ENCODE measurements at regions not wholly inside any gene's neighbourhood (a gene's known extent, or its start where the extent isn't known, plus 50 kb on each side); places are given as distances from the start of the nearest gene placed in this dataset.
"Not testable (repeated sequence)": the region's sequence is repeated elsewhere in the genome, so short reads cannot be mapped to it uniquely, and the experiment has no call there.

GRCh38 chr3:195969341-195969740, 61.0 kb upstream of the TNK2 start:
- H3K27ac Mint-ChIP-seq (ENCODE audit: unreplicated experiment), result not testable (repeated sequence)

DNA sequence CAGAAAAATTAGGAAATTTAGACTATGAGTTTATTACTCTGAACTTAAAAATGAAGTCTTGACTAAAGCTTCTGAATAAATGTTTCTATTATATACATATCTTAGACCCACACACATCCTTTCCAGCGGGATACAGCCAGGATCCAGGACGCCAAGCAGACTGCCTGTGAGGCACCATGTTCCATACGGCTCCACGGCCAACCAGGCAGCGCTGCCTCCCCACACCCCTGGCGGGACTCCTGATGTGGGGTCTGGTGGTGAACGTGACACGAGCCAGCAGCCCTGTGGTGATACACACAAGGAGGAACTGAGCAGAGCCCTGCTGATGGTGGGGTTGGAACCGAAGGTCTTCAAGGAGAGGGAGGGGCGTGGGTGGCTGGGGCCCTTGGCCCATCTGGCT, 59.8 kb upstream of the TNK2 start:
- not testable (repeated sequence) for H3K27me3 Mint-ChIP-seq (ENCODE audit: unreplicated experiment); DNase-seq (ENCODE audit: low spot score); H3K4me3 Mint-ChIP-seq (ENCODE audit: unreplicated experiment); H3K4me1 Mint-ChIP-seq (ENCODE audit: unreplicated experiment); H3K27ac Mint-ChIP-seq (ENCODE audit: unreplicated experiment); H3K9me3 Mint-ChIP-seq (ENCODE audit: unreplicated experiment)
- peaks cover 42% of the 10 kb centered on the region for H3K36me3 Mint-ChIP-seq (ENCODE audit: low read depth, unreplicated experiment)

More at GRCh38 chr3:195969341-195969740, 61.0 kb upstream of the TNK2 start:
- not testable (repeated sequence) for H3K4me1 Mint-ChIP-seq (ENCODE audit: unreplicated experiment); H3K9me3 Mint-ChIP-seq (ENCODE audit: unreplicated experiment); H3K4me3 Mint-ChIP-seq (ENCODE audit: unreplicated experiment); H3K27me3 Mint-ChIP-seq (ENCODE audit: unreplicated experiment); DNase-seq (ENCODE audit: low spot score)
- peaks cover 47% of the 10 kb centered on the region for H3K36me3 Mint-ChIP-seq (ENCODE audit: low read depth, unreplicated experiment)

GRCh38 chr3:195967387-195967720, 59.0 kb upstream of the TNK2 start:
- H3K36me3 Mint-ChIP-seq (ENCODE audit: low read depth, unreplicated experiment), result peaks cover 46% of the 10 kb centered on the region
- H3K27ac Mint-ChIP-seq (ENCODE audit: unreplicated experiment); H3K4me1 Mint-ChIP-seq (ENCODE audit: unreplicated experiment); H3K27me3 Mint-ChIP-seq (ENCODE audit: unreplicated experiment); H3K4me3 Mint-ChIP-seq (ENCODE audit: unreplicated experiment); DNase-seq (ENCODE audit: low spot score); H3K9me3 Mint-ChIP-seq (ENCODE audit: unreplicated experiment): not testable (repeated sequence)

DNA sequence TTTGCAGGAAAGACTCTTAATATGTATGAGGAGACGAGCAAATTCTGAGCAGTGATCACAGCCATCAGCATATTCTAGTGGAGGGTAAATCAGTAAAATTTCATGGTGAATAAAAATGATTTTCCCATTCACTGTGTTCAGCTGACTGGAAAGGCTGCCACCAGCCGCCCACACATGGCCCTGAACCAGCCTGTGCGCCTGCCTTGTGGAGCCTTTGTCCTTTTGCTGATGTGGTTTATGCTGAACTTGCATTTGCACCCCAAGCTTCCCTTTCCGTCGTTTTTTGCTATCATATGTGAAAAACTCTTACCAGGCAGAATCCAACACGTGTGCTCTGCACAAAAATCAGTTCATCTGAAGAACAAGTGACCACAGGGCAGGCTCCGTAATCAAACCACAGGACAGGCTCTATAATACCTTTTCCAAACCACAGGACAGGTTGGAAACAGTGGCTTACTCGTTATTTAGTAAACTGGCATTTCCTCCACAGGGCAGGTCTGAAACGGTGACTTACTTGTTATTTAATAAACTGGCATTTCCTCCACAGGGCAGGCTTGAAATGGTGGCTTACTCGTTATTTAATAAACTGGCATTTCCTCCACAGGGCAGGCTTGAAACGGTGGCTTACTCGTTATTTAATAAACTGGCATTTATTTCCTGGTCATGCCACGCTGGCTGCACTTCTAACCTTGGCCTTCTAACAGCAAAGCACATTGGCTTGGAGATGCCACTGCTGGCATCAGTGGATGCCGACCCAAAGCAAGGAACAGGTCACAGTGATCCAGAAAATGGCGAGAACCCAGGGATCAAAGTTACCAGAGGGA, 58.4 kb upstream of the TNK2 start:
- not testable (repeated sequence) for H3K9me3 Mint-ChIP-seq (ENCODE audit: unreplicated experiment); H3K27ac Mint-ChIP-seq (ENCODE audit: unreplicated experiment); DNase-seq (ENCODE audit: low spot score); H3K27me3 Mint-ChIP-seq (ENCODE audit: unreplicated experiment); H3K4me3 Mint-ChIP-seq (ENCODE audit: unreplicated experiment); H3K4me1 Mint-ChIP-seq (ENCODE audit: unreplicated experiment)
- peaks cover 51% of the 10 kb centered on the region for H3K36me3 Mint-ChIP-seq (ENCODE audit: low read depth, unreplicated experiment)

GRCh38 chr3:195965217-195965616, 56.9 kb upstream of the TNK2 start:
- H3K4me3 Mint-ChIP-seq (ENCODE audit: unreplicated experiment), result peak overlapping the region; percentile 59
- H3K4me1 Mint-ChIP-seq (ENCODE audit: unreplicated experiment); H3K9me3 Mint-ChIP-seq (ENCODE audit: unreplicated experiment); DNase-seq (ENCODE audit: low spot score); H3K27me3 Mint-ChIP-seq (ENCODE audit: unreplicated experiment); H3K27ac Mint-ChIP-seq (ENCODE audit: unreplicated experiment): not testable (repeated sequence)
- peaks cover 51% of the 10 kb centered on the region for H3K36me3 Mint-ChIP-seq (ENCODE audit: low read depth, unreplicated experiment)

DNA sequence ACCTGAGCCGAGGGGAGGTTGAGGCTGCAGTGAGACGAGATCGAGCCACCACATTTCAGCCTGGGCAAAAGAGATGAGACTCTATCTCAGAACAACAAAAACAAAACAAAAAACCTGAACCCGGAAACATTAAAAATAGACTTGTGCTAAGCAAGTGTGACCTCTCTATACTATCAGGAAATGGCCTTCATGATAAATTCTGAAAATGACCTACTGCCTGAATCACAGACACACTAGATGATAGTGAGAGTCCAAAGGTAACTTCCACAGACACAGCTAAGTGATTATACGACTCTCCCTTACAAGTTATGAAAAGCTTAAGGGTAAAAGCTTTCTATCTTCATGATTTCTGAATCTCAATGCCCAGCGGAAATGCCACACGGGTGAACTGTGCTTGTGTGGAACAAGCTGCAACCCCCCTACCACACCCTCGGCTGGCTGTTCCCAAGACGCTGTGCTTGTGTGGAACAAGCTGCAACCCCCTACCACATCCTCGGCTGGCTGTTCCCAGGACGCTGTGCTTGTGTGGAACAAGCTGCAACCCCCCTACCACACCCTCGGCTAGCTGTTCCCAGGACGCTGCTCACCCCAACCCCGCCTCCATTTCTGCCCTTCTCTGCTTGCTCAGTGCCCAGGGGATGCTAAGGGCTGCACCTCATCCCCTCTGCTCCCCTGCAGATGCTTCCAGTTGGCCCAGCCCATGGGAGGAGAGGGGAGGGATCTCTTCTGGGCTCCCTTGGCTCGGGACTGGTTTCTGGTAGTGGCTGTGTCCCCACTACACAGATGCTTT, 56.2 kb upstream of the TNK2 start:
- H3K36me3 Mint-ChIP-seq (ENCODE audit: low read depth, unreplicated experiment), result peaks cover 46% of the 10 kb centered on the region
- H3K4me3 Mint-ChIP-seq (ENCODE audit: unreplicated experiment), result peak overlapping the region; percentile 59
- H3K9me3 Mint-ChIP-seq (ENCODE audit: unreplicated experiment); H3K4me1 Mint-ChIP-seq (ENCODE audit: unreplicated experiment); H3K27me3 Mint-ChIP-seq (ENCODE audit: unreplicated experiment); DNase-seq (ENCODE audit: low spot score); H3K27ac Mint-ChIP-seq (ENCODE audit: unreplicated experiment): not testable (repeated sequence)

- not testable (repeated sequence) for H3K4me1 Mint-ChIP-seq (ENCODE audit: unreplicated experiment); H3K27me3 Mint-ChIP-seq (ENCODE audit: unreplicated experiment); H3K4me3 Mint-ChIP-seq (ENCODE audit: unreplicated experiment); H3K27ac Mint-ChIP-seq (ENCODE audit: unreplicated experiment); DNase-seq (ENCODE audit: low spot score); H3K9me3 Mint-ChIP-seq (ENCODE audit: unreplicated experiment)
- H3K36me3 Mint-ChIP-seq (ENCODE audit: low read depth, unreplicated experiment), result peaks cover 43% of the 10 kb centered on the region
Observed at GRCh38 chr3:195962222-195962621, 53.9 kb upstream of the TNK2 start.

DNA sequence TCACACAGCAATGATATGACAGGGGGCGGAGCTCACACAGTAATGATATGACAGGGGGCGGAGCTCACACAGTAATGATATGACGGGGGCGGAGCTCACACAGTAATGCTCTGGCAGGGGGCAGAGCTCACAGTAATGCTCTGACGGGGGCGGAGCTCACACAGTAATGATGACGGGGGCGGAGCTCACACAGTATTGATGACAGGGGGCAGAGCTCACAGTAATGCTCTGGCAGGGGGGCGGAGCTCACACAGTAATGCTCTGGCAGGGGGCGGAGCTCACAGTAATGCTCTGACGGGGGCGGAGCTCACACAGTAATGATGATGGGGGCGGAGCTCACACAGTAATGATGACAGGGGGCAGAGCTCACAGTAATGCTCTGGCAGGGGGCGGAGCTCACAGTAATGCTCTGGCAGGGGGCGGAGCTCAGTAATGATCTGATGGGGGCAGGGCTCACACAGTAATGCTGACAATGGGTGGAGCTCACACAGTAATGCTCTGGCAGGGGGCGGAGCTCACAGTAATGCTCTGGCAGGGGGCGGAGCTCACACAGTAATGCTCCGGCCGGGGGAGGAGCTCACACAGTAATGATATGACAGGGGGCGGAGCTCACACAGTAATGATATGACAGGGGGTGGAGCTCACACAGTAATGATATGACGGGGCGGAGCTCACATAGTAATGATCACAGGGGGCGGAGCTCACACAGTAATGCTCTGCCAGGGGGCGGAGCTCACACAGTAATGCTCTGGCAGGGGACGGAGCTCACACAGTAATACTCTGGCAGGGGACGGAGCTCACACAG, 52.8 kb upstream of the TNK2 start:
- H3K4me1 Mint-ChIP-seq (ENCODE audit: unreplicated experiment); H3K27me3 Mint-ChIP-seq (ENCODE audit: unreplicated experiment); H3K9me3 Mint-ChIP-seq (ENCODE audit: unreplicated experiment); H3K27ac Mint-ChIP-seq (ENCODE audit: unreplicated experiment); DNase-seq (ENCODE audit: low spot score): not testable (repeated sequence)
- Mint-ChIP-seq H3K4me3 (ENCODE audit: unreplicated experiment) (peak overlapping the region; percentile 37), H3K36me3 (ENCODE audit: low read depth, unreplicated experiment) (peaks cover 46% of the 10 kb centered on the region)

DNA sequence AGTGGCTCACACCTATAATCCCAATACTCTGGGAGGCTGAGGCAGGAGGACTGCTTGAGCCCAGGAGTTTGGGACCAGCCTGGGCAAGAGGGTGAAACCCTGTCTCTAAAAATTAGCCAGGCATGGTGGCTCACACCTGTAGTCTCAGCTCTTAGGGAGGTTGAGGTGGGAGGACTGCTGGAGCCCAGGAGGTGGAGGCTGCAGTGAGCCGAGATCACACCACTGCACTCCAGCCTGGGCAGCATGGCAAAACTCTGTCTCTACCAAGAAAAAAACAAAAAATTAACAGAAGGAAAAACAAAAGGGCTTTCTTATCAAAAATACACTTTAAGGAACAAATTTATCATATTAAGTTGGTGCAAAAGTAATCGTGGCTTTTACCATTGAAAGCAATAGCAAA, 51.8 kb upstream of the TNK2 start:
- not testable (repeated sequence) for H3K4me3 Mint-ChIP-seq (ENCODE audit: unreplicated experiment); H3K4me1 Mint-ChIP-seq (ENCODE audit: unreplicated experiment); H3K27ac Mint-ChIP-seq (ENCODE audit: unreplicated experiment); H3K9me3 Mint-ChIP-seq (ENCODE audit: unreplicated experiment); H3K27me3 Mint-ChIP-seq (ENCODE audit: unreplicated experiment); DNase-seq (ENCODE audit: low spot score)
- H3K36me3 Mint-ChIP-seq (ENCODE audit: low read depth, unreplicated experiment), result peaks cover 45% of the 10 kb centered on the region

DNA sequence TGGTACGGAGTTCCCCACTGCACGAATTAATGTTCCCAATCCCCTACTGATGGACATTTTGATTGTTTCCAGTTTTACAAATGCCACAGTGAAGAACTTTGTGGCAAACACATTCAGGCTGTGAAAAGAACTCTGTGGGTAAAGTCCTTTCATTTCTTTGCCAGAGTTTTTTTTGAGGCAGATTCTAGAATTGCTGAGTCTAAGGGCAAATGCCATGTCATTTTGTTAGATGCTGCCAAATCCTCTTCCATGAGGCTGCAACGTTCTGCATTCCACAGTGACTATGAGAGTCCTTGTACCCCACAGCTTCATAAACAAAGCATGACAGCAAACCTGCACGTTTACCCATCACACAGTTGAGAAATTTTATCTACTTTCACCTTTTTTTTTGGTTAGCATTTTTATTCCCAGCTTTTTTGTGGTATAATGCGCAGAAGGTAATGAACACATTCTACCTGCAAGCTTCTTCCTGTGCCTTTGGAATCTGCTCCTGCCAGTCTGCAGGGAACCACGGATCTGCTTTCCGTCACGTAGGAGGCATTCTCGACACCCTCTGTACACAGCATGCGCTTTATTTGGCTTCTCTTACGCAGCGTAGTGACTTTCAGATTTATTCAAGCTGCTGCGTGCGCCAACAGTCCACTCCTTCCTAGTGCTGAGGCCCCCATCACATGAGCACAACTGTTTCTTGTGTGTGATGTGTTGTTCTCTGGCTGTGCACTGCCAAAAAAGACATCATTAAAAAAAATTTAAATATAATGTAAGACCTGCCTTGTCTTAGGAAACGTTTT, 51.2 kb upstream of the TNK2 start:
- not testable (repeated sequence) for H3K9me3 Mint-ChIP-seq (ENCODE audit: unreplicated experiment); H3K27me3 Mint-ChIP-seq (ENCODE audit: unreplicated experiment); H3K4me1 Mint-ChIP-seq (ENCODE audit: unreplicated experiment); DNase-seq (ENCODE audit: low spot score); H3K27ac Mint-ChIP-seq (ENCODE audit: unreplicated experiment); H3K4me3 Mint-ChIP-seq (ENCODE audit: unreplicated experiment)
- H3K36me3 Mint-ChIP-seq (ENCODE audit: low read depth, unreplicated experiment), result peaks cover 39% of the 10 kb centered on the region

GRCh38 chr3:195958736-195959135, 50.4 kb upstream of the TNK2 start:
- not testable (repeated sequence) for H3K9me3 Mint-ChIP-seq (ENCODE audit: unreplicated experiment); H3K27ac Mint-ChIP-seq (ENCODE audit: unreplicated experiment); H3K4me1 Mint-ChIP-seq (ENCODE audit: unreplicated experiment); H3K27me3 Mint-ChIP-seq (ENCODE audit: unreplicated experiment)
- Mint-ChIP-seq H3K36me3 (ENCODE audit: low read depth, unreplicated experiment) (peaks cover 36% of the 10 kb centered on the region), H3K4me3 (ENCODE audit: unreplicated experiment) (peak overlapping the region; percentile 66)
- DNase-seq (ENCODE audit: low spot score), result peak; percentile 10

All from endothelial cell (in vitro differentiated cells).